Mesenchymal stem cell (in vitro differentiated cells and primary cell): ENCODE measurements at regions not wholly inside any gene's neighbourhood (a gene's known extent, or its start where the extent isn't known, plus 50 kb on each side); places are given as distances from the start of the nearest gene placed in this dataset.
A peak's percentile ranks its signal among the peaks of the same experiment; 100 is the strongest.

Source experiments
- DNase-seq: peaks from one replicate; pipeline ENCODE4 v3.0.0-alpha.2; 2013
- H2AFZ ChIP-seq: one replicate; pipeline ENCODE4 v1.6.1; 2013; ENCODE audit warnings: low read depth, mild to moderate bottlenecking, control low read depth, inconsistent platforms, low read length, moderate library complexity
- H2AK5ac ChIP-seq: 2 replicates; pipeline ENCODE4 v1.6.1; 2013; ENCODE audit warnings: low read length, moderate library complexity, mild to moderate bottlenecking, inconsistent platforms; ENCODE audit not compliant: severe bottlenecking
- H2BK120ac ChIP-seq: one replicate; pipeline ENCODE4 v1.6.1; 2013; ENCODE audit warnings: low read depth, mild to moderate bottlenecking, inconsistent platforms, low read length, moderate library complexity
- H2BK12ac ChIP-seq, 2 experiments: one replicate each; pipeline ENCODE4 v1.6.1; 2013; ENCODE audit warnings: inconsistent platforms in 2 of 2, low read length in 2 of 2, mild to moderate bottlenecking in 2 of 2, moderate library complexity in 2 of 2, control low read depth in 1 of 2
- H2BK15ac ChIP-seq: one replicate; pipeline ENCODE4 v1.6.1; 2013; ENCODE audit warnings: mild to moderate bottlenecking, low read depth, inconsistent platforms; ENCODE audit not compliant: poor library complexity, severe bottlenecking
- H2BK5ac ChIP-seq: 2 replicates; pipeline ENCODE4 v1.6.1; 2013; ENCODE audit warnings: low read depth, mild to moderate bottlenecking, low read length, control low read depth, inconsistent platforms; ENCODE audit not compliant: poor library complexity, severe bottlenecking
- H3K14ac ChIP-seq, 2 experiments: one replicate each; pipeline ENCODE4 v1.6.1; 2013; ENCODE audit warnings: inconsistent platforms in 2 of 2, low read length in 2 of 2, control low read depth in 1 of 2, mild to moderate bottlenecking in 1 of 2, moderate library complexity in 1 of 2
- H3K18ac ChIP-seq, 2 experiments: one replicate each; pipeline ENCODE4 v1.6.1; 2013; ENCODE audit warnings: inconsistent platforms in 2 of 2, low read length in 2 of 2, control low read depth in 1 of 2, low read depth in 1 of 2, mild to moderate bottlenecking in 1 of 2
- H3K23ac ChIP-seq, 2 experiments: one replicate each; pipeline ENCODE4 v1.6.1; 2013; ENCODE audit warnings: inconsistent platforms in 2 of 2, low read length in 2 of 2, mild to moderate bottlenecking in 2 of 2, moderate library complexity in 2 of 2, control low read depth in 1 of 2
- H3K27ac ChIP-seq: 2 replicates; pipeline ENCODE4 v1.5.1; 2013; ENCODE audit warnings: mild to moderate bottlenecking, moderate library complexity, low read length, control low read depth, inconsistent platforms; ENCODE audit not compliant: poor library complexity, severe bottlenecking
- H3K27me3 ChIP-seq, 2 experiments: 2 replicates each; pipeline versions ENCODE4 v1.6.1 to v1.7.0; 2013; ENCODE audit warnings: low read length in 2 of 2, mild to moderate bottlenecking in 2 of 2, moderate library complexity in 2 of 2, control low read depth in 1 of 2, inconsistent platforms in 1 of 2; ENCODE audit not compliant: control insufficient read depth in 1 of 2, insufficient read depth in 1 of 2
- H3K36me3 ChIP-seq, 2 experiments: 2 replicates each; pipeline versions ENCODE4 v1.6.1 to v1.7.0; 2013; ENCODE audit warnings: low read length in 2 of 2, control low read depth in 1 of 2, inconsistent platforms in 1 of 2, low read depth in 1 of 2, mild to moderate bottlenecking in 1 of 2; ENCODE audit not compliant: insufficient read depth in 2 of 2, control insufficient read depth in 1 of 2
- H3K4ac ChIP-seq, 2 experiments: one replicate each; pipeline ENCODE4 v1.6.1; 2013; ENCODE audit warnings: inconsistent platforms in 2 of 2, low read length in 2 of 2, mild to moderate bottlenecking in 2 of 2, moderate library complexity in 2 of 2, control low read depth in 1 of 2, low read depth in 1 of 2
- H3K4me1 ChIP-seq: 2 replicates; pipeline ENCODE4 v1.6.1; 2013; ENCODE audit warnings: low read depth, low read length, control low read depth; ENCODE audit not compliant: control insufficient read depth, insufficient read depth
- H3K4me2 ChIP-seq: 2 replicates; pipeline ENCODE4 v1.6.1; 2013; ENCODE audit warnings: low read length, mild to moderate bottlenecking, inconsistent platforms; ENCODE audit not compliant: poor library complexity, severe bottlenecking
- H3K4me3 ChIP-seq, 2 experiments: 2 replicates each; pipeline versions ENCODE4 v1.5.1 to v1.7.0; 2013; ENCODE audit warnings: low read length in 2 of 2, mild to moderate bottlenecking in 2 of 2, control low read depth in 1 of 2, low read depth in 1 of 2; ENCODE audit not compliant: insufficient read depth in 1 of 2
- H3K79me1 ChIP-seq: replicated peaks from 2 replicates; pipeline ENCODE4 v1.6.1; 2013; ENCODE audit warnings: mild to moderate bottlenecking, control low read depth, low read length, inconsistent platforms; ENCODE audit not compliant: poor library complexity, severe bottlenecking
- H3K9ac ChIP-seq: 2 replicates; pipeline ENCODE4 v1.7.0; 2013; ENCODE audit warnings: mild to moderate bottlenecking, low read length, moderate library complexity
- H3K9me3 ChIP-seq: 2 replicates; pipeline ENCODE4 v1.7.0; 2013; ENCODE audit warnings: mild to moderate bottlenecking, low read length; ENCODE audit not compliant: control insufficient read depth
- H4K8ac ChIP-seq: one replicate; pipeline ENCODE4 v1.6.1; 2013; ENCODE audit warnings: inconsistent platforms, mild to moderate bottlenecking, low read length, moderate library complexity
- H4K91ac ChIP-seq: one replicate; pipeline ENCODE4 v1.6.1; 2013; ENCODE audit warnings: mild to moderate bottlenecking, low read length, inconsistent platforms
- WGBS: methylation state at CpG from one replicate; pipeline ENCODE4 v1.1.7; 2013; ENCODE audit warnings: mixed read lengths; 5-methylcytosine and 5-hydroxymethylcytosine counted together

DNA sequence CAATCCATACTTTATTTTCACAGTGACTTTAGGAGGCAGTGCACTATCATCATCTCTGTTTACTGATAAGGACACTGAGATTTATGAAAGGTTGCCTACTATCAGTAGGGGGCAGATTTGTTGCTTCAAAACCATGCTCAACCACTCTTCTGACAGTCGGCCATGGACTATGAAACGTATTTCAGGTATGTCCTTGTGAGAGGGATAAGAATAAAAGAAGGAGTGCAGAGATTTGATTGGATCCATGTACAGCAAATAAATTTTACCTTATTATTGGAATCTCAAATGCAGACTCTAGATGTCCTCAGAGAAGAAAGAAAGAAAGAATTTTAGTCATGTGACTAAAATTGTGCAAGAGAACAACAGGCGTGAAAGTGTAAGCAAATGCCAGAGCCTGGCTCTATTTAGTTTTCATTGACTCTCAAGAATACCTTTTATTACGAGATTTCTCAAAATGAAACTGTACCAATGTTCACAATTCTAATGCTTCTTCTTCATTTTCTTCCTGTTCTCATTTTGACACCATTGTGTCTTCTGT is 296.6 kb upstream of the RASA1 start:
- Histone ChIP-seq H3K14ac (no peak overlapping the region), H2BK12ac (no peak overlapping the region), H3K36me3 (no peaks in the 10 kb centered on the region), H2AK5ac (no peak overlapping the region), H3K18ac (no peak overlapping the region), H2AFZ (no peak overlapping the region), H3K4ac (no peak overlapping the region), H2BK15ac (no peak overlapping the region), H3K9ac (no peak overlapping the region), H3K23ac (no peak overlapping the region), H4K91ac (no peak overlapping the region), H3K79me1 (no peaks in the 10 kb centered on the region), H3K4me2 (no peak overlapping the region), H2BK5ac (no peak overlapping the region), H3K4me3 (peak overlapping the region in 1 of 2 experiments; percentile 26), H3K4me1 (peaks cover 2% of the 10 kb centered on the region), H4K8ac (no peak overlapping the region), H3K9me3 (no peaks in the 10 kb centered on the region), H3K27ac (no peak overlapping the region), H2BK120ac (no peak overlapping the region), H3K27me3 (no peaks in the 10 kb centered on the region)
- peak; percentile 19 for DNase-seq
- 54% methylated on average over 2 of the region's 4 CpGs for WGBS

DNA sequence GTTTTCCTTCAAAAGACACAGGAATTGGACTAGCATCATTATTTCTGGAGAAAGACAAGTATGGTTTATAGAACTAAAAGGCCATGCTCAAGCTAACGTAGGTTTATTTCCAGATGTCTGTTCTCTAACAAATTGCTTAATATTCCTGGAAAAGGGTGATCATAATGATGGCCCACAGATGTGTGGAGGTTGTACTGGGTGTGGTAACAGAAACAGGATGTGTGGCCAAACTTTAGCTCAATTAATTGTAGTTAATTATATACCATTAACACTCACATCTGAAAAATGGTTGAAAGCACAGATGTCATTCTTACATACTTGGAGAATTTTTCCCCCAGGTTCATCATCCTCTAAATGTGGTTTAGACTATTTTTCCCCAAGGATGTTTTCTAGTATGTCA is 292.7 kb upstream of the RASA1 start:
- Histone ChIP-seq H2BK120ac (no peak overlapping the region), H3K4me1 (no peaks in the 10 kb centered on the region), H3K36me3 (no peaks in the 10 kb centered on the region), H3K18ac (no peak overlapping the region), H3K4ac (no peak overlapping the region), H3K14ac (no peak overlapping the region), H2BK5ac (no peak overlapping the region), H2AK5ac (no peak overlapping the region), H3K79me1 (no peaks in the 10 kb centered on the region), H3K27me3 (no peaks in the 10 kb centered on the region), H2BK15ac (no peak overlapping the region), H3K9ac (no peak overlapping the region), H3K4me2 (no peak overlapping the region), H2BK12ac (no peak overlapping the region), H4K91ac (no peak overlapping the region), H3K4me3 (no peak overlapping the region), H3K27ac (no peak overlapping the region), H3K23ac (no peak overlapping the region), H3K9me3 (no peaks in the 10 kb centered on the region), H2AFZ (no peak overlapping the region), H4K8ac (no peak overlapping the region)
- peak; percentile 25 for DNase-seq
- 22% methylated on average over 1 of the region's 1 CpG for WGBS

DNA sequence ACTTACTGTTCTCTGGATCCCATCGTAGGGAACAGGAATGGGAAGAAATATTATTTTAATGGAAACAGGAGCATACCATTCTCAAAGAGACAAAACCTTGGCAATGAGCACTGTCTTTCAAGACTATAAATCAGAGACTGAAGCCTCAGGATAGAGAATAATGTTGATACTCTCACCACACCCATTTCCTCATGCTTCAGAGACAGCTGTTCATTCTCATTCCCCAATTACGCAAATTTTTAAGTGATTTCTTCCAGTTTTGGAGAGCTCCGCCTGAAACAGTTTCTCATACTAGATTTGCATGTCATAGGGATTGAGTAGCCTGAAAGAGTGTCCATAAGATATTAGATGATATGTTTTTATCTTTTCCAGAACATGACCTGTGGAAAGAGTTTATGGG is 290.5 kb upstream of the RASA1 start:
- Histone ChIP-seq H3K9ac (no peak overlapping the region), H2BK15ac (no peak overlapping the region), H4K8ac (no peak overlapping the region), H2BK5ac (no peak overlapping the region), H3K4me1 (no peaks in the 10 kb centered on the region), H3K4ac (no peak overlapping the region), H2AK5ac (no peak overlapping the region), H4K91ac (no peak overlapping the region), H2AFZ (no peak overlapping the region), H3K23ac (no peak overlapping the region), H3K79me1 (no peaks in the 10 kb centered on the region), H3K14ac (no peak overlapping the region), H3K27me3 (no peaks in the 10 kb centered on the region), H3K9me3 (no peaks in the 10 kb centered on the region), H3K36me3 (no peaks in the 10 kb centered on the region), H3K18ac (no peak overlapping the region), H3K27ac (no peak overlapping the region), H2BK12ac (no peak overlapping the region), H3K4me2 (no peak overlapping the region), H3K4me3 (no peak overlapping the region), H2BK120ac (no peak overlapping the region)
- DNase-seq = peak; percentile 43
- 33% methylated on average over 1 of the region's 3 CpGs for WGBS

DNA sequence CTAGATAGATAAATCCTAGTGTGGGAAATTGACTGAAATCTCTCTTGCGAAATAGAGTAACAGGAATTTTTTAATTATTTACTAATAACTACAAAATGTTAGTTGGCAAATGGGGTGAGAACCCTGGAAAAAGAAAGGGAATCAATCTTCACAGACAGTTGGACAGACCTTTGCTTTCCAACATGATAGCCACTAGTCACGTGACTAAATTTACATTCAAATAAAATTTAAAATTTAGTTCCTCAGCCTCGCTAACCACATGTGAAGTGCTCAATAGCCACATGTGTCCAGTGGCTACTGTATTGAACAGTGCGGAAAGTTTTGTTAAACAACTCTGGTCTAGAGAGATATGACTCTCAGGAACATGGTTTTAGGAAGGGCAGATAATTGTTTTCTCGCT is 289.9 kb upstream of the RASA1 start:
- H3K4ac ChIP-seq = peak overlapping the region in 1 of 2 experiments; percentile 51
- no peak overlapping the region for H3K23ac ChIP-seq
- no peak overlapping the region for H3K4me3 ChIP-seq
- no peak overlapping the region for H2BK120ac ChIP-seq
- no peak overlapping the region for H2BK5ac ChIP-seq
- H3K27ac ChIP-seq = no peak overlapping the region
- H3K9ac ChIP-seq = no peak overlapping the region
- no peak for DNase-seq
- H4K8ac ChIP-seq = no peak overlapping the region
- no peak overlapping the region for H2BK12ac ChIP-seq
- no peak overlapping the region for H2BK15ac ChIP-seq
- no peak overlapping the region for H2AK5ac ChIP-seq
- H3K14ac ChIP-seq = no peak overlapping the region
- WGBS = 95% methylated on average over 4 of the region's 5 CpGs
- H3K79me1 ChIP-seq = no peaks in the 10 kb centered on the region
- peak overlapping the region in 1 of 2 experiments; percentile 8 for H3K18ac ChIP-seq
- H3K27me3 ChIP-seq = no peaks in the 10 kb centered on the region
- no peaks in the 10 kb centered on the region for H3K4me1 ChIP-seq
- no peak overlapping the region for H2AFZ ChIP-seq
- no peaks in the 10 kb centered on the region for H3K36me3 ChIP-seq
- H3K9me3 ChIP-seq = no peaks in the 10 kb centered on the region
- H4K91ac ChIP-seq = no peak overlapping the region
- H3K4me2 ChIP-seq = no peak overlapping the region
